ENCODE measurements at regions not wholly inside any gene's neighbourhood (a gene's known extent, or its start where the extent isn't known, plus 50 kb on each side); places are given as distances from the start of the nearest gene placed in this dataset.

DNA sequence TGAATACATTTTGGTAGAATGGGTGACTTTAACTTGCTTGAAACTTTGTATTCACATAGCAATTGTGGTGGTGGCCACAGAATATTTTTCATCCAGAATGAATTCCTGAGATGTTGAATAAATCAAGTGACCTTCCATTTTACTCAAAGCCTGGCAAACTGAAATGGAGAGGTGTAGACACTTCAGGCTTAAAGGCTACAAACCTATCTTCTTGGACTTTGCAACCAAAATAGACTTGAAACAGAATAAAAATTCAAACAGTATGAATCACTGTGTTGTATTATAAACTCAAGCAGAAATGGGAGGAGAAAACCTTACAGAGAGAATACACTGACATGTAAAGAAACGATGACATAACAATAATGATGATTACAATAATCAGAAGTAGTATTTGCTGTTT, 371.6 kb downstream of the BCKDHB start:
- TF ChIP-seq MXI1 (conservative IDR thresholded peaks at IDR 0.05; ENCODE audit: poor library complexity, severe bottlenecking) (no peak), EP300 (conservative IDR thresholded peaks at IDR 0.05; ENCODE audit: poor library complexity, severe bottlenecking) (no peak), EZH2 (IDR thresholded peaks at IDR 0.05; ENCODE audit: borderline replicate concordance, insufficient read depth, low read length, poor library complexity, severe bottlenecking) (no peak), TAF1 (IDR thresholded peaks at IDR 0.05; ENCODE audit: low read depth) (no peak), POLR2AphosphoS5 (IDR thresholded peaks at IDR 0.05) (no peak), RAD21 (conservative IDR thresholded peaks at IDR 0.05) (no peak)
- TF ChIP-seq, protein P1, sequence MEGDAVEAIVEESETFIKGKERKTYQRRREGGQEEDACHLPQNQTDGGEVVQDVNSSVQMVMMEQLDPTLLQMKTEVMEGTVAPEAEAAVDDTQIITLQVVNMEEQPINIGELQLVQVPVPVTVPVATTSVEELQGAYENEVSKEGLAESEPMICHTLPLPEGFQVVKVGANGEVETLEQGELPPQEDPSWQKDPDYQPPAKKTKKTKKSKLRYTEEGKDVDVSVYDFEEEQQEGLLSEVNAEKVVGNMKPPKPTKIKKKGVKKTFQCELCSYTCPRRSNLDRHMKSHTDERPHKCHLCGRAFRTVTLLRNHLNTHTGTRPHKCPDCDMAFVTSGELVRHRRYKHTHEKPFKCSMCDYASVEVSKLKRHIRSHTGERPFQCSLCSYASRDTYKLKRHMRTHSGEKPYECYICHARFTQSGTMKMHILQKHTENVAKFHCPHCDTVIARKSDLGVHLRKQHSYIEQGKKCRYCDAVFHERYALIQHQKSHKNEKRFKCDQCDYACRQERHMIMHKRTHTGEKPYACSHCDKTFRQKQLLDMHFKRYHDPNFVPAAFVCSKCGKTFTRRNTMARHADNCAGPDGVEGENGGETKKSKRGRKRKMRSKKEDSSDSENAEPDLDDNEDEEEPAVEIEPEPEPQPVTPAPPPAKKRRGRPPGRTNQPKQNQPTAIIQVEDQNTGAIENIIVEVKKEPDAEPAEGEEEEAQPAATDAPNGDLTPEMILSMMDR (IDR thresholded peaks at IDR 0.05; ENCODE audit: poor library complexity, severe bottlenecking) = no peak
- TF ChIP-seq, protein P2, sequence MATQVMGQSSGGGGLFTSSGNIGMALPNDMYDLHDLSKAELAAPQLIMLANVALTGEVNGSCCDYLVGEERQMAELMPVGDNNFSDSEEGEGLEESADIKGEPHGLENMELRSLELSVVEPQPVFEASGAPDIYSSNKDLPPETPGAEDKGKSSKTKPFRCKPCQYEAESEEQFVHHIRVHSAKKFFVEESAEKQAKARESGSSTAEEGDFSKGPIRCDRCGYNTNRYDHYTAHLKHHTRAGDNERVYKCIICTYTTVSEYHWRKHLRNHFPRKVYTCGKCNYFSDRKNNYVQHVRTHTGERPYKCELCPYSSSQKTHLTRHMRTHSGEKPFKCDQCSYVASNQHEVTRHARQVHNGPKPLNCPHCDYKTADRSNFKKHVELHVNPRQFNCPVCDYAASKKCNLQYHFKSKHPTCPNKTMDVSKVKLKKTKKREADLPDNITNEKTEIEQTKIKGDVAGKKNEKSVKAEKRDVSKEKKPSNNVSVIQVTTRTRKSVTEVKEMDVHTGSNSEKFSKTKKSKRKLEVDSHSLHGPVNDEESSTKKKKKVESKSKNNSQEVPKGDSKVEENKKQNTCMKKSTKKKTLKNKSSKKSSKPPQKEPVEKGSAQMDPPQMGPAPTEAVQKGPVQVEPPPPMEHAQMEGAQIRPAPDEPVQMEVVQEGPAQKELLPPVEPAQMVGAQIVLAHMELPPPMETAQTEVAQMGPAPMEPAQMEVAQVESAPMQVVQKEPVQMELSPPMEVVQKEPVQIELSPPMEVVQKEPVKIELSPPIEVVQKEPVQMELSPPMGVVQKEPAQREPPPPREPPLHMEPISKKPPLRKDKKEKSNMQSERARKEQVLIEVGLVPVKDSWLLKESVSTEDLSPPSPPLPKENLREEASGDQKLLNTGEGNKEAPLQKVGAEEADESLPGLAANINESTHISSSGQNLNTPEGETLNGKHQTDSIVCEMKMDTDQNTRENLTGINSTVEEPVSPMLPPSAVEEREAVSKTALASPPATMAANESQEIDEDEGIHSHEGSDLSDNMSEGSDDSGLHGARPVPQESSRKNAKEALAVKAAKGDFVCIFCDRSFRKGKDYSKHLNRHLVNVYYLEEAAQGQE (IDR thresholded peaks at IDR 0.05; ENCODE audit: borderline replicate concordance) = no peak
